Uterus (tissue), 3 donors: ENCODE measurements at regions not wholly inside any gene's neighbourhood (a gene's known extent, or its start where the extent isn't known, plus 50 kb on each side); places are given as distances from the start of the nearest gene placed in this dataset. TPM values are rescaled to one million over a fixed set of nuclear protein-coding genes. Genes with fewer than 3 reads are reported as not detected.

Source experiments
- DNase-seq, 2 donors: peaks; one replicate each; pipeline ENCODE4 v3.0.0-alpha.2; 2019 to 2020
- H3K27ac ChIP-seq, 2 donors: fragments of 200-600 bp; sonication (generic); 1 replicate in 1 of 2; 2 replicates in 1 of 2; pipeline ENCODE4 v1.5.1; 2016 to 2018
- H3K27me3 ChIP-seq, 2 donors: fragments of 200-600 bp; sonication (generic); one replicate each; pipeline ENCODE4 v1.5.1; 2018 to 2019; ENCODE audit warnings: control low read depth in 1 of 2
- H3K36me3 ChIP-seq, 2 donors: fragments of 200-600 bp; sonication (generic); one replicate each; pipeline ENCODE4 v1.5.1; 2019; ENCODE audit warnings: control low read depth in 1 of 2
- H3K4me1 ChIP-seq, 2 donors: fragments of 200-600 bp; sonication (generic); one replicate each; pipeline ENCODE4 v1.5.1; 2018 to 2019; ENCODE audit warnings: control low read depth in 1 of 2
- H3K4me3 ChIP-seq, 2 donors: fragments of 200-600 bp; sonication (generic); 1 replicate in 1 of 2; 2 replicates in 1 of 2; pipeline ENCODE4 v1.5.1; 2018 to 2019; ENCODE audit warnings: mild to moderate bottlenecking in 1 of 2
- H3K9me3 ChIP-seq, 2 donors: fragments of 200-600 bp; sonication (generic); one replicate each; pipeline ENCODE4 v1.5.1; 2019; ENCODE audit warnings: control low read depth in 1 of 2
- CTCF ChIP-seq, 4 experiments: fragments of 200-600 bp in 2 of 4; fragments of 450-650 bp in 2 of 4; sonication (generic) in 2 of 4; IDR thresholded peaks; one replicate each; pipeline ENCODE4 v1.5.1; 2016 to 2019; ENCODE audit warnings: antibody characterized with exemption in 4 of 4, mild to moderate bottlenecking in 2 of 4, moderate library complexity in 1 of 4
- POLR2A ChIP-seq, 2 donors: fragments of 450-650 bp; IDR thresholded peaks; one replicate each; pipeline ENCODE4 v1.6.1; 2016; ENCODE audit warnings: antibody characterized with exemption in 2 of 2, mild to moderate bottlenecking in 1 of 2, moderate library complexity in 1 of 2
- intact Hi-C: fragments of 100-400 bp; cut with DNase I; formaldehyde crosslinking; loops from one replicate; pipeline ENCODE4 v1.15.1; 2023; ENCODE audit warnings: low total_unique reads
- small RNA-seq: library from RNA; depleted of rRNA; stranded (forward); fragments of <200 nt; gene quantifications from one replicate; pipeline ENCODE3, GENCODE V24; 2016
- donor health status: DM: yes; HTN: yes; CAD: no.

GRCh38 chr2:117745537-117745936 lies 69.0 kb upstream of the DDX18 start:
- no peaks in the 10 kb centered on the region for H3K9me3 ChIP-seq
- no peak overlapping the region for H3K4me3 ChIP-seq
- no peaks in the 10 kb centered on the region for H3K27me3 ChIP-seq
- no peak for TF ChIP-seq CTCF (IDR thresholded peaks at IDR 0.05)
- TF ChIP-seq POLR2A (IDR thresholded peaks at IDR 0.05): no peak
- no peak for DNase-seq
- H3K4me1 ChIP-seq: no peaks in the 10 kb centered on the region
- intact Hi-C loops: no loop called here
- no peaks in the 10 kb centered on the region for H3K36me3 ChIP-seq
- H3K27ac ChIP-seq: no peak overlapping the region

- H3K27me3 ChIP-seq: no peaks in the 10 kb centered on the region
- TF ChIP-seq POLR2A (IDR thresholded peaks at IDR 0.05): no peak
- no peak for TF ChIP-seq CTCF (IDR thresholded peaks at IDR 0.05)
- no peaks in the 10 kb centered on the region for H3K36me3 ChIP-seq
- no peak for DNase-seq
- no peak overlapping the region for H3K4me3 ChIP-seq
- intact Hi-C loops: no loop called here
- H3K4me1 ChIP-seq: no peaks in the 10 kb centered on the region
- no peaks in the 10 kb centered on the region for H3K9me3 ChIP-seq
- H3K27ac ChIP-seq: no peak overlapping the region
These were observed 58.7 kb upstream of the DDX18 start for GRCh38 chr2:117755768-117756167.

- no peak overlapping the region for H3K27ac ChIP-seq
- H3K36me3 ChIP-seq: no peaks in the 10 kb centered on the region
- DNase-seq: no peak
- no peaks in the 10 kb centered on the region for H3K9me3 ChIP-seq
- no peaks in the 10 kb centered on the region for H3K27me3 ChIP-seq
- intact Hi-C loops: no loop called here
- TF ChIP-seq POLR2A (IDR thresholded peaks at IDR 0.05) (no peak), CTCF (IDR thresholded peaks at IDR 0.05) (no peak)
- H3K4me3 ChIP-seq: no peak overlapping the region
- H3K4me1 ChIP-seq: no peaks in the 10 kb centered on the region
These were observed 53.6 kb upstream of the DDX18 start for GRCh38 chr2:117760916-117761315.

GRCh38 chr2:117762454-117762853 lies 52.0 kb upstream of the DDX18 start:
- Histone ChIP-seq H3K9me3 (no peaks in the 10 kb centered on the region), H3K4me1 (no peaks in the 10 kb centered on the region), H3K4me3 (no peak overlapping the region), H3K27ac (no peak overlapping the region), H3K36me3 (no peaks in the 10 kb centered on the region), H3K27me3 (no peaks in the 10 kb centered on the region)
- no peak for DNase-seq
- TF ChIP-seq CTCF (IDR thresholded peaks at IDR 0.05) (no peak), POLR2A (IDR thresholded peaks at IDR 0.05) (no peak)
- intact Hi-C loops: no loop called here

- no peak for DNase-seq
- Histone ChIP-seq H3K4me1 (no peaks in the 10 kb centered on the region), H3K9me3 (no peaks in the 10 kb centered on the region), H3K27ac (no peak overlapping the region), H3K4me3 (no peak overlapping the region), H3K36me3 (no peaks in the 10 kb centered on the region), H3K27me3 (no peaks in the 10 kb centered on the region)
- intact Hi-C loops: no loop called here
- TF ChIP-seq POLR2A (IDR thresholded peaks at IDR 0.05) (no peak), CTCF (IDR thresholded peaks at IDR 0.05) (no peak)
These were observed 50.7 kb upstream of the DDX18 start for GRCh38 chr2:117763804-117764203.

Small RNA genes in the stretch of these regions (small RNA-seq; reads per million reads assigned to genes)
- gene AC104408.1 (not detected), gene RNU7-190P (not detected)
